ENCODE measurements at regions not wholly inside any gene's neighbourhood (a gene's known extent, or its start where the extent isn't known, plus 50 kb on each side); places are given as distances from the start of the nearest gene placed in this dataset.

DNA sequence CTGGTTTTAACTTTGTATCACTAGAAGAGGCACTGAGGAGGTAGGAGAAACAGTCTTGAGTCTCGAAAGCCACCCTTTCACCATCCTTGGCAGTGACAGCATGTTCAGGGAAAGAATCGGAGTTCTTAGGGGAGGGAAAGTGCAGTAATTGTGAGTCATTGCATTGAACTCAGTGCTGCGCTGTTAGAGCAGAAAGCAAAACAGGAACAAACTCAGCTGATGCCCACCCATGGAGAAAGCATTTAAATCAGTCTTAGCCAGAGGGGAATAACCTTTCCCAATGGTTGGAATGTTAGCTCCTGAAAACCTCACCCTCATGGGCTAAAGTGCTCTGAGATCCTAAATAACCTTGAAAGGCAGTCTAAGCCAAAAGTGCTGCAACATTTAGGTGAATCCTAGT lies 845.6 kb upstream of the CNTNAP5 start:
- H3F3A ChIP-seq (ENCODE audit: low read depth) = no peaks in the 10 kb centered on the region
- no peaks in the 10 kb centered on the region for H3K36me3 Mint-ChIP-seq
- no peaks in the 10 kb centered on the region for H3K27me3 Mint-ChIP-seq (ENCODE audit: insufficient read depth, low read depth)
- H3K27ac Mint-ChIP-seq = no peak overlapping the region
- no peaks in the 10 kb centered on the region for H3K27me3 ChIP-seq
- H3K4me3 ChIP-seq = no peak overlapping the region
- no peak overlapping the region for H3K27ac ChIP-seq
- H3K4me2 ChIP-seq = no peak overlapping the region
- H3K4me1 ChIP-seq = no peaks in the 10 kb centered on the region
- no peak overlapping the region for H3K9ac ChIP-seq
- H3K36me3 ChIP-seq = no peaks in the 10 kb centered on the region
- H3K9me3 ChIP-seq (ENCODE audit: low read depth) = no peaks in the 10 kb centered on the region
- no peaks in the 10 kb centered on the region for H3K79me2 ChIP-seq (ENCODE audit: low read depth)
- no peaks in the 10 kb centered on the region for H4K20me1 ChIP-seq (ENCODE audit: low read depth)
- DNase-seq (ENCODE audit: low spot score) = peak; percentile 3
- peaks cover 3% of the 10 kb centered on the region for H3K4me1 Mint-ChIP-seq
- TF ChIP-seq EZH2phosphoT487 (IDR thresholded peaks at IDR 0.05) (no peak), EZH2 (IDR thresholded peaks at IDR 0.05) (no peak)
- TF ChIP-seq, protein P1, sequence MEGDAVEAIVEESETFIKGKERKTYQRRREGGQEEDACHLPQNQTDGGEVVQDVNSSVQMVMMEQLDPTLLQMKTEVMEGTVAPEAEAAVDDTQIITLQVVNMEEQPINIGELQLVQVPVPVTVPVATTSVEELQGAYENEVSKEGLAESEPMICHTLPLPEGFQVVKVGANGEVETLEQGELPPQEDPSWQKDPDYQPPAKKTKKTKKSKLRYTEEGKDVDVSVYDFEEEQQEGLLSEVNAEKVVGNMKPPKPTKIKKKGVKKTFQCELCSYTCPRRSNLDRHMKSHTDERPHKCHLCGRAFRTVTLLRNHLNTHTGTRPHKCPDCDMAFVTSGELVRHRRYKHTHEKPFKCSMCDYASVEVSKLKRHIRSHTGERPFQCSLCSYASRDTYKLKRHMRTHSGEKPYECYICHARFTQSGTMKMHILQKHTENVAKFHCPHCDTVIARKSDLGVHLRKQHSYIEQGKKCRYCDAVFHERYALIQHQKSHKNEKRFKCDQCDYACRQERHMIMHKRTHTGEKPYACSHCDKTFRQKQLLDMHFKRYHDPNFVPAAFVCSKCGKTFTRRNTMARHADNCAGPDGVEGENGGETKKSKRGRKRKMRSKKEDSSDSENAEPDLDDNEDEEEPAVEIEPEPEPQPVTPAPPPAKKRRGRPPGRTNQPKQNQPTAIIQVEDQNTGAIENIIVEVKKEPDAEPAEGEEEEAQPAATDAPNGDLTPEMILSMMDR (IDR thresholded peaks at IDR 0.05) = no peak
- peaks cover 3% of the 10 kb centered on the region for H3K9me3 Mint-ChIP-seq
- H3K4me3 Mint-ChIP-seq = no peak overlapping the region
- no peak overlapping the region for H2AFZ ChIP-seq (replicated peaks)

DNA sequence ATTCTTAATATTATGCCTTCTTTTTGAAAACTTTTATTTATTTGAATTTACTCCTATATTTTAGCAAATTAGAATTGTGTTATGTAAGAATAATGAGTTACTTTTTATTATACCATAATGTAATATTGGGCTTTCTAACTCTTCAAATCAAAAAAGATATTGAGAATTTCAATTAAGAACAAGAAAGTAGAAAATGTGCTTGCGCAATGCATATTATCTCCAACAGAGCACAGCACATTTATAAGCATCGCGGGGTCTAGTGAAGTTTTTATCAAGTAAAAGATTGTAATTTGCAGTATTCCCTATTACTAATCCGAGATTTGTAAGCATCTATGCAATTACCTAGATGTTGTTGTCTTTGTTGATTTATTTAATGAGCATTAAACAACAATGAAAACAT lies 829.1 kb upstream of the CNTNAP5 start:
- Mint-ChIP-seq H3K4me1 (no peaks in the 10 kb centered on the region), H3K9me3 (no peaks in the 10 kb centered on the region), H3K36me3 (no peaks in the 10 kb centered on the region), H3K4me3 (no peak overlapping the region), H3K27ac (no peak overlapping the region), H3K27me3 (ENCODE audit: insufficient read depth, low read depth) (no peaks in the 10 kb centered on the region)
- no peak overlapping the region for H2AFZ ChIP-seq (replicated peaks)
- no peaks in the 10 kb centered on the region for H3K36me3 ChIP-seq
- no peak overlapping the region for H3K27ac ChIP-seq
- no peaks in the 10 kb centered on the region for H3F3A ChIP-seq (ENCODE audit: low read depth)
- H3K9me3 ChIP-seq (ENCODE audit: low read depth) = no peaks in the 10 kb centered on the region
- no peak for DNase-seq (ENCODE audit: low spot score)
- H3K4me1 ChIP-seq = no peaks in the 10 kb centered on the region
- H3K4me3 ChIP-seq = no peak overlapping the region
- TF ChIP-seq, protein P1 (IDR thresholded peaks at IDR 0.05) = no peak
- TF ChIP-seq EZH2phosphoT487 (IDR thresholded peaks at IDR 0.05) = no peak
- no peak for TF ChIP-seq EZH2 (IDR thresholded peaks at IDR 0.05)
- H3K27me3 ChIP-seq = no peaks in the 10 kb centered on the region
- no peaks in the 10 kb centered on the region for H3K79me2 ChIP-seq (ENCODE audit: low read depth)
- no peak overlapping the region for H3K9ac ChIP-seq
- no peaks in the 10 kb centered on the region for H4K20me1 ChIP-seq (ENCODE audit: low read depth)
- H3K4me2 ChIP-seq = no peak overlapping the region

DNA sequence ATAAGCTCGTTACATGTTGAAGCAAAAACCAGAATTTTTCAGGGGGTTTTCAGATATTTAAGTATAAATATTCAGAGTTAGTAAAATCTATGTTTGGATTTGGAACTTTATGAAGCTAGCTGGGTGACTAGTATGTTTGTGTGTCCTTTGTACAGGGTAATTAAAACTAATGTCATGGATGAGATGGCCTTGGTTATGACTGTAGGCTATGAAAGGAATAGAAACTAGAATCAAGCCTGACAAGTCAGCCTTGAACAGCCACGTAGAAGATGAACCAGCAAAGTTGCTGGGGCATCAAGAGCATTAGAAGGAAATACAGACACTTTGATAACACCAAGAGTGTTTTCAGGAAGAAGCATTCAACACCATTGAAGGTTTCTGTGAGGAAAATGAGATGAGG lies 825.1 kb upstream of the CNTNAP5 start:
- H3K27ac ChIP-seq = no peak overlapping the region
- no peak for DNase-seq (ENCODE audit: low spot score)
- H3F3A ChIP-seq (ENCODE audit: low read depth) = no peaks in the 10 kb centered on the region
- Mint-ChIP-seq H3K36me3 (no peaks in the 10 kb centered on the region), H3K9me3 (peaks cover 5% of the 10 kb centered on the region), H3K27me3 (ENCODE audit: insufficient read depth, low read depth) (no peaks in the 10 kb centered on the region), H3K4me3 (no peak overlapping the region), H3K4me1 (no peaks in the 10 kb centered on the region), H3K27ac (no peak overlapping the region)
- H3K36me3 ChIP-seq = no peaks in the 10 kb centered on the region
- H2AFZ ChIP-seq (replicated peaks) = no peak overlapping the region
- no peaks in the 10 kb centered on the region for H3K9me3 ChIP-seq (ENCODE audit: low read depth)
- H3K4me1 ChIP-seq = no peaks in the 10 kb centered on the region
- H3K27me3 ChIP-seq = no peaks in the 10 kb centered on the region
- no peak overlapping the region for H3K4me2 ChIP-seq
- H4K20me1 ChIP-seq (ENCODE audit: low read depth) = no peaks in the 10 kb centered on the region
- TF ChIP-seq EZH2 (IDR thresholded peaks at IDR 0.05) = no peak
- no peak for TF ChIP-seq EZH2phosphoT487 (IDR thresholded peaks at IDR 0.05)
- H3K4me3 ChIP-seq = no peak overlapping the region
- H3K9ac ChIP-seq = no peak overlapping the region
- no peaks in the 10 kb centered on the region for H3K79me2 ChIP-seq (ENCODE audit: low read depth)

DNA sequence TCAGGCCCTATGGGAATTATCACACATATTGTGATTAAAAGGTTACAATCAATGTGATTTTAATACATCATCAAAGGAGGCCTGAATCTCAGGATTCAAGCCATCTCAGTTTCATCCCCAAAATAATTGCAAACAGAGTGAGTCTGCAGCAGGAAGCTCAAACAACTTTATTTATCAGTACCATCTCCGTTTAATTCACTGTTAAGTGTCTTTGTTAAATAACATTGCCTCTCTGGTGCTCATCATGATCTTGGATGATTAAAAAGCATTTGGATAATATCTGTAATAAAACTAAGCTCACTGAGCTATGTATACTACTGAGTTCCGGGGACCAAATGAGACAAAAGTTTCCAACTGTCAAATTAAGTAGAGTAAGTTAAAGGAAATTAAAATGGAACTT lies 817.8 kb upstream of the CNTNAP5 start:
- no peaks in the 10 kb centered on the region for H3K27me3 ChIP-seq
- no peak for TF ChIP-seq EZH2phosphoT487 (IDR thresholded peaks at IDR 0.05)
- TF ChIP-seq, protein P1 (IDR thresholded peaks at IDR 0.05) = no peak
- TF ChIP-seq EZH2 (IDR thresholded peaks at IDR 0.05) = no peak

More for the DNA sequence above, 817.8 kb upstream of the CNTNAP5 start:
- Mint-ChIP-seq H3K36me3 (no peaks in the 10 kb centered on the region), H3K27ac (no peak overlapping the region), H3K4me1 (no peaks in the 10 kb centered on the region), H3K27me3 (ENCODE audit: insufficient read depth, low read depth) (no peaks in the 10 kb centered on the region), H3K4me3 (no peak overlapping the region), H3K9me3 (peaks cover 2% of the 10 kb centered on the region)
- Histone ChIP-seq H3K36me3 (no peaks in the 10 kb centered on the region), H2AFZ (replicated peaks) (no peak overlapping the region), H4K20me1 (ENCODE audit: low read depth) (no peaks in the 10 kb centered on the region), H3K9ac (no peak overlapping the region), H3F3A (ENCODE audit: low read depth) (no peaks in the 10 kb centered on the region), H3K9me3 (ENCODE audit: low read depth) (no peaks in the 10 kb centered on the region), H3K4me3 (no peak overlapping the region), H3K27ac (no peak overlapping the region), H3K79me2 (ENCODE audit: low read depth) (no peaks in the 10 kb centered on the region), H3K4me1 (no peaks in the 10 kb centered on the region), H3K4me2 (no peak overlapping the region)
- no peak for DNase-seq (ENCODE audit: low spot score)

Data from neural progenitor cell (in vitro differentiated cells).